ENCODE measurements at regions not wholly inside any gene's neighbourhood (a gene's known extent, or its start where the extent isn't known, plus 50 kb on each side); places are given as distances from the start of the nearest gene placed in this dataset.

- TF ChIP-seq CTCF (IDR thresholded peaks at IDR 0.05) = no peak
- DNase-seq (ENCODE audit: low spot score) (no peak), ATAC-seq (ENCODE audit: low FRiP score) (no peak)
These were observed 110.2 kb upstream of the ISL1 start for GRCh38 chr5:51273021-51273420.

GRCh38 chr5:51273871-51274270 is 109.4 kb upstream of the ISL1 start:
- no peak for TF ChIP-seq CTCF (IDR thresholded peaks at IDR 0.05)
- DNase-seq (ENCODE audit: low spot score) (no peak), ATAC-seq (ENCODE audit: low FRiP score) (no peak)

- DNase-seq (ENCODE audit: low spot score) (no peak), ATAC-seq (ENCODE audit: low FRiP score) (no peak)
These were observed 107.8 kb upstream of the ISL1 start for GRCh38 chr5:51275428-51275827.

GRCh38 chr5:51276250-51276649 is 107.0 kb upstream of the ISL1 start:
- DNase-seq (ENCODE audit: low spot score) (no peak), ATAC-seq (ENCODE audit: low FRiP score) (no peak)

More at GRCh38 chr5:51275428-51275827, 107.8 kb upstream of the ISL1 start:
- TF ChIP-seq CTCF (IDR thresholded peaks at IDR 0.05) = no peak

GRCh38 chr5:51278539-51278938 is 104.7 kb upstream of the ISL1 start:
- DNase-seq (ENCODE audit: low spot score) (no peak), ATAC-seq (ENCODE audit: low FRiP score) (no peak)
- TF ChIP-seq CTCF (IDR thresholded peaks at IDR 0.05) = no peak

More at GRCh38 chr5:51276250-51276649, 107.0 kb upstream of the ISL1 start:
- no peak for TF ChIP-seq CTCF (IDR thresholded peaks at IDR 0.05)

- no peak for TF ChIP-seq CTCF (IDR thresholded peaks at IDR 0.05)
- no peak for DNase-seq (ENCODE audit: low spot score)
- no peak for ATAC-seq (ENCODE audit: low FRiP score)
These were observed 103.1 kb upstream of the ISL1 start for GRCh38 chr5:51279983-51280706.

- ATAC-seq (ENCODE audit: low FRiP score) = no peak
- TF ChIP-seq CTCF (IDR thresholded peaks at IDR 0.05) = no peak
- no peak for DNase-seq (ENCODE audit: low spot score)
These were observed 97.2 kb upstream of the ISL1 start for GRCh38 chr5:51286046-51286445.
